ENCODE measurements at regions not wholly inside any gene's neighbourhood (a gene's known extent, or its start where the extent isn't known, plus 50 kb on each side); places are given as distances from the start of the nearest gene placed in this dataset.
"Not testable (repeated sequence)": the region's sequence is repeated elsewhere in the genome, so short reads cannot be mapped to it uniquely, and the experiment has no call there.

DNA sequence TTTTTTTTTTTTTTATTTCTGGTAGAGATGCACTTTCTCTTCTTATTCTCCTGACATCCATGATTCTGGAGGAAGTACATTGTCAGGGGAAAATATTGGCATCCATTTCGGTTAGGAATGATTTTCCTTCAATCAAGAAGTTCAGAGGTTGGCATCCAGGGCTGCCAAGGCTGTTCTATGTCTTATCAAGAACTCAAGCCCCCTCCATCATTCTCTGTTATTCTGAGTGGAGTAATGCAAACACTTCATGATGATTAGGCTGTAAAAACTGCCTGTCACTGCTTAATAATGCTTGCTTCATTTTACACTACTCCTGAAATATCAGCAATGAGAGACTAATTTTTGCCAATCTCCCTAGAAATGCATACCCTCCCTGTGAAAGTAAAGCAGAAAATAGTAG is 417.1 kb upstream of the NFIA start:
- DNase-seq (ENCODE audit: low spot score) = no peak

DNA sequence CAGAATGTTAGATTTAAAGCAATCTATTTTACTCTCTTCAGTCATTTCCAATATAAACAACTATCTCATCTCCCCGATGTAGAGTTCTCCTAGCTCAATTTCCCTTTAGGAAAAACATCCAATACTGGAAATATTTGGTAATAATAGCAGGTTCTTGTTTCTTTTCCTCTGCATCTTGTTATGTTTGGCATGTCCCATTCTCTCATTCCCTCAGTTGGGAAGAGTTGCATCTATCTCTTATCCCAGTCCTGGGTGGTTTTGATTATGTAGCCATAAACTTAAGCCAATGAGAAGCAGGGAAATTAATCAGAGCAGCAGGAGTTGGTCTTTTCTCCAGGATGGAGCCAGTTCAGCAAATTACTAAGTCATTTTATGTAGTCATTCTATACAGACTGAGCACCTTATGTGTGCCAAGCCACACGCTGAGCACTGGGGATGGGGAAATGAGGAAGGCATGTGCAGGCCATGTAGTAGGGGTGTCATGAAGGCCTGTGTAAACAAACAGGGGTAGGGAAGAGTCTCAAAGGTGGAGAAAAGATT is 418.2 kb upstream of the NFIA start:
- DNase-seq (ENCODE audit: low spot score) = no peak

DNA sequence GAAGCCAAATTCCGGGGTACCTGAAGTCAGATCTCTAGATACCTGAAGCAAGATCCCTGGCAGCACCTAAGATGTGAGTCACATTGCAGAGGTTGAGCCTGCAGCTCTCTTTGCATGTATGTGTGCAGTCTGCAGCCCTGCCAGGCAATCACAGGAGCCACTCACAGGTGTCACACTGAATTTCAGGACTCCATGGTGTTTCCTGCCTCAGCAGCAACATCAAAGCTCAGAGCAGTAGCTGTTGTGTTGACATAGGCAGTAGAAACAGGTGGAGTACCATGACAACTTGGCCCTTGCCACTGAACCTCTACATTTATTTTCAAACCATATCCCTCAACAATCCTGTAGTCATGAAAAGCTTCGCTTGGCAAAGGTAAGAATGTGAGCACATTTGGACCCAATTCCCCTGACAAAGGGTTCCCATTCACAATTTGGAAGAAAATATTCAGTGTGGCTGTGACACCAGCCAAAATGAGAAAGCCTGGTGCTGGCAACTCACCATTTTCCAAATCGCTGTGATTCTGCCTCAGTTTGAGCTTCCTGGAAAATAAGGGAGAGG is 419.8 kb upstream of the NFIA start:
- no peak for DNase-seq (ENCODE audit: low spot score)

GRCh38 chr1:60657926-60658325 is 424.4 kb upstream of the NFIA start:
- no peak for DNase-seq (ENCODE audit: low spot score)

- no peak for DNase-seq (ENCODE audit: low spot score)
These were observed 426.5 kb upstream of the NFIA start for GRCh38 chr1:60655679-60656355.

GRCh38 chr1:60640033-60640551 is 442.3 kb upstream of the NFIA start:
- not testable (repeated sequence) for DNase-seq (ENCODE audit: low spot score)

DNA sequence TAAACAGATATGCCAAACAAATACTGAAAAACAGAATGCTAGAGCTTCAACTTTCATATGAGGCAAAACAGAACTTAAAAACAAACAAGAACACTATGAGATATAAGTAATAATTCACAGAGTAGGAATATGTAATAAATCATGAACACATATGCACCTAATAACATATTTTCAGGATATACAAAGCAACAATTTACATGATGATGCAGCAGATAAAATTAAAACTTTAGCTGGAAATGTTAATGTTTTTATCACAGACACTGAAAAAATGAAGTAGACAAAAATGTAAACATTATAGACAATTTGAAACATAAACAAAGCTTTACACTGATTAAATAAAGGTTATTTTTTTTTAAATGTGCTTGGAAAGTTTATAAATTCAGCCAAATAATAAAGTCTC is 443.1 kb upstream of the NFIA start:
- no peak for DNase-seq (ENCODE audit: low spot score)

DNA sequence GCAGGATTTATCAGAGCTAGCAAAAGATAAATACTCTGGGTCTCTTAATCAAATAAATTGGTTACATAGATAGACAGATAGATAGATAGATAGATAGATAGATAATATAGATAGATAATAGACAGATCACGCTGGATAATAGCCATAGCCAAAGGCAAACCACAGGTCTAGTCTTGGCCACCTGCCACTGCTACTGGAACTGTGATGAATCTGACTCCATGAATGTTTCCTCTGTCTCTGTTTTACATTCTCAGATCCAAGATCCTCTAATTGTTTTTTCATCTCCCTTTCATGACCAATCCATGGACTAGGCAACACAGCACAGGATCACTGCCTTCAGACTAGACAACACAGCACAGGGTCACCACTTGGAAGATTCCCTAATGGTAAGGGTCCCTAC is 444.7 kb upstream of the NFIA start:
- no peak for DNase-seq (ENCODE audit: low spot score)

GRCh38 chr1:60636946-60637345 is 445.4 kb upstream of the NFIA start:
- no peak for DNase-seq (ENCODE audit: low spot score)

GRCh38 chr1:60634106-60634505 is 448.3 kb upstream of the NFIA start:
- DNase-seq (ENCODE audit: low spot score) = no peak

DNA sequence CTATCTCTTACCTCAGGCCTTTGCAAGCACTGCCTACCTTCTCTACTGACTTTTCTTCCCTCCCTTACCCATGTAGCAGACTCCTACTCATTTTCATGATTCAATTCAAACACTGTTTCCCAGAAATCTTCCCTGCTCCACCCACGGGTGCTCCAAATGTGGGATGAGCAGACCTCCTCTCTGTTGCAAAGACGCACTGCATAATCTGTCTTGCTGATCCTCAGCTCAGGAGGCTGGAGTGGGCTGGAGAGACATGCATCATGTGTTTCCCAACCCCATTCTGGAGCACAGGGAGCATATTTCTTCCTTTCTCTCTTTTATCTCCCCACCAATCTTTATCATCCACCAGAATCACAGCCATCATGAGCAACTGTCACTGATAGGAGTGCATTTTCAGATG is 459.9 kb upstream of the NFIA start:
- DNase-seq (ENCODE audit: low spot score) = no peak

GRCh38 chr1:60621368-60621851 is 461.0 kb upstream of the NFIA start:
- no peak for DNase-seq (ENCODE audit: low spot score)

DNA sequence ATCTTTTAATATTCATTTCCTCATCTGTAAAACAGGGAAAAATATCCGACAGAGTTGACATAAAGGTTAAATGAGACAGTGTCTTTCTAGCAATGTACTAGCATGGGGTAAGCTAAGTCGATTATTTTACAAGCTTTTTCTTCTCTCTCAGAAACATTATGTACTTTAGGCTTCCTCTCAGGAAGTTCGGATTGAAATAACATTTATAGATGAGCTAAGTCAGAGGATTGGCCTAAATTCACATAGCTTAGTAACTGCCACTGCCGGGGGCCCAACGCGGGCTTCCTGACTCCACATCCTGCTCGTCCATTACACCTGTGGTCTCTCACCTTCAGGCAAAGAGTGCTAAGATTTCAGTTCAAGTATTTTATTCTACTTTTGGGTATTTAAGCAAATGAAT is 462.3 kb upstream of the NFIA start:
- no peak for DNase-seq (ENCODE audit: low spot score)

DNA sequence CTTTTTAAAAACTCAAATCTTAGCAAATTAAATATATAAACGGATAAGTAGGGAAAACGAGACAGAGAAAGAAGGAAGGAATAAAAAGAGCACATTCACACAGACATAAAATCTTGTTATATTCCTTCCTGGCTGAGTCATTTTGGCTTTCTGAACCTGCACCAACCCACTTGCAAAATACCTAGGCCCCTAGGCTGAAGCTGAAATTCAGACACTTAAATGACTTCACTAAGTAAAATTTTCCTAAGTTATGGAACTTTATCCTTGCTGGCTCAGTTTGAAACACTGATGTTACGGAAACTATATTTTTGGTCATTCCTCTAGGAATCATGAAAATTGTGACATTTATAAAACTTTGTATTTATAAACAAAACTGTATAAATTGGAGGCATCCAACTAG is 462.8 kb upstream of the NFIA start:
- no peak for DNase-seq (ENCODE audit: low spot score)

GRCh38 chr1:60615666-60616065 is 466.7 kb upstream of the NFIA start:
- no peak for DNase-seq (ENCODE audit: low spot score)

DNA sequence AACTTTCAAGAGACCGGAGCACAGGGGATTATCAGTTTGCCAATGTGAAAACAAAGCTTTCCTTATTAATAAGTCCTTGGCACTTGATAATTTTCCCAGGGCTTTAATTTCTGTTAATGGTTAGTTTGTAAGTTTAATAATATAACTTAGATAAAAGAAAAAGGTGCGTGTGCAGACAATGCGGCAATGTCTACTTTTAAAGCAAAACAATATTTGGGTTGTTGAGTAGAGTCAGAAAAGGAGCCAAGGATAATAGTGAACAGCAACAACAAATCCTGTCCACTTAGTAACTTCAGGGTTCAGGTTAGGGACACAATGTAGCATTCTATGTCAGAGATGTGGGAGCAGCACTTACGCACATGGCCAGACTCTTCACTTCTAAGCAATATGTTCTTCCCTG is 469.6 kb upstream of the NFIA start:
- no peak for DNase-seq (ENCODE audit: low spot score)

DNA sequence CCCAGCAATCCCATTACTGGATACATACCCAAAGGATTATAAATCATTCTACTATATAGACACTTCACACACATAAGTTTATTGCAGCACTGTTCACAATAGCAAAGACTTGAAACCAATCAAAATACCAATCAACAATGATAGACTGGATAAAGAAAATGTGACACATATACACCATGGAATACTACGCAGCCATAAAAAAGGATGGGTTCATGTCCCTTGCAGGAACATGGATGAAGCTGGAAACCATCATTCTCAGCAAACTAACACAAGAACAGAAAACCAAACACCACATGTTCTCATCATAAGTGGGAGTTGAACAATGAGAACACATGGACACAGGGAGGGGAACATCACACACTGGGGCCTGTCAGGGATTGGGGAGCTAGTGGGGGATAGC is 475.4 kb upstream of the NFIA start:
- DNase-seq (ENCODE audit: low spot score) = not testable (repeated sequence)

DNA sequence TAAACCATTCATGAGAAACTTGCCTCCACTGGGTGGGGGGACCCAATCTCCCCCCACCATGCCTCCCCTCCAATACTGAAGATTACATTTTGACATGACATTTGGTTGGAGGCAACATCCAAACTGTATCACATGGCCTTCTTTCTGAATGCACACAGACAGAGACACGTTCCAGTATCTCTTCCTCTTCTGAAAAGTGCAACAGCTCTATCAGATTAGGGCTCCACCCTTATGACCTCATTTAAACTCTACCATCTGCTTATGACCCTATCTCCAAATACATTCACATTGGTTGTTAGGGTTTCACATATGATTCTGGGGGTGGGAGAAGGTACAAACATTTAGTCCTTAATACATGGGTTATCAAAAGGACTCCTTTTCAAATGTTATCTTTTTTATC is 481.8 kb upstream of the NFIA start:
- DNase-seq (ENCODE audit: low spot score) = no peak

- no peak for DNase-seq (ENCODE audit: low spot score)
These were observed 482.8 kb upstream of the NFIA start for GRCh38 chr1:60599574-60599973.

DNA sequence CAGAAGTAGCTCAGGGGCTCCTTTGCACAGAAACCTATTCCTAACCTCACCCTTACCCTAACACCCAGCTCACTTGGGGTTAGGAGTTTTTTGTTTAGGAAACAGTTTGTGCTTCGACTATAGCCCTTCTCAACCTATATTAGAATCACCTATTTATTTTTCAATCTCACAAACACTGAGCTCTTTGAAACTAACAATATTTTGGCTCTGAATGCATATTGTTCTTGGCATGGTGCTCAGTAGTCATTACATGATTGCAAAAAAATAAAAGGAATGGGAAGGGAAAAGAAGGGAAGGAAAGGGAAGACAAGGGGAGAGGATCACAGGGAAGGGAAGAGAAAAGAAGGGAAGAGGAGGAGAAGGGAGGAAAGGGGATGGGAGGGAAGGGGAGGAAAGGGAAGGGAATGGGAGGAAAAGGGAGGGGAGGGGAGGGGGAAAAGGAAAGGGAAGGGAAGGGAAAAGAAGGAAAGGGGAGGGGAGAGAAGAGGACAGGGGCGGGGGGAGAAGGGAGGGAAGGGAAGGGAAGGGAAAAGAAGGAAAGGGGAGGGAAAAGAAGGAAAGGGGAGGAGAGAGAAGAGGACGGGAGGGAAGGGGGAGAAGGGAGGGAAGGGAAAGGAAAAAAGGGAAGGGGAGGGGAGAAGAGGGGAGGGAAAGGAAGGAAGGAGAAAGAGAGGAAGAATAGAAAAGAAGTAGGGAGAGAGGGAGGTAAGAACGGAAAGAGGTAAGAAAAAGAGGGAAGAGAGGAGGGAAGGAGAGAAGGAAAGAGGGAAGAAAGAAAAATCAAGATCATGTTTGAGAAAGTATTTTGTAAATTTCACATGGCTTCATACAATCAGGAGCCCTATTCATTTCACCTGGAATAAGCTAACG is 484.1 kb upstream of the NFIA start:
- no peak for DNase-seq (ENCODE audit: low spot score)

DNA sequence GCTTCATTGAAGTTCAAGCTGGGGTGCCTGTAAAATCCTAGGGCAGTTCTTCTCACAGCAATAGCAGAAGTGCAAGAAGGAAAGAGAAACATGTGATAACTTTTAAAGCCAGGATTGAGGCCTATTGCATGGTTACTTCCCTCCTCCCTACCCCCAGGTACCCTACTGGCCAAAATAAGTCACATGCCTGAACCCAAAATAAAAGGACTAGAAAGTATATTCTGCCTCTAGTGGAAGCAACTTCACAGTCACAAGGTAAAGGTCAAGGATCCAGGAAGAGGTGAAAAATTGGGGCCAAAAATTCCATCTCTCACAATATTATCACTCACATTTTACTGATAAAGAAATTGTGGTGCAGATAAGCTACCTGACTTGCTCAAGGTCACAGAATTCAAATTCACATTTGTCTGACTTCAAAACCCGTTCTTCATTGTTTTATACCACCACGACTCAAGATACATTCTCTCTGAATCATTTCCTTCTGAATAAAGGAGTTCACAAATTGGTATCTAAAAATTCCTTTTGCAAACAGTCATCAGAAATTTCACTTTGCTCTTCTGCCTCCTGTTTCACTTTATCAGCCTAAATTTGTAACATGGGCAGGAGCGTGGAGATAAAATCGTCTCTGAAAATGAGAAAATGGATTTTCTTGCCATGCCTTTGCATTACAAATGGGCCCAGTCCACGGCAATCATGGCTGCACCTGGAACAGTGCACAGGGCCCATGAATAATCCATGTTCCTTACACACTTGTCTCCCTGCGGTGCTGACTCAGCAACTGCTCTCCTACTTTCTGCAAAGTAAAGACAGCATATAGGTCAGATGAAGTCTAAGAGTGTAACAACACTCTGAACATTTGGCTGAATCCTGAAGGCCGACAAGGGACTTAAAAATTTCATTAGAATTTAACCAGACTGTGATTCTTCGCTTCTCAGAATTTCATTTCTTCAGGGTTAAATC is 485.3 kb upstream of the NFIA start:
- no peak for DNase-seq (ENCODE audit: low spot score)

DNA sequence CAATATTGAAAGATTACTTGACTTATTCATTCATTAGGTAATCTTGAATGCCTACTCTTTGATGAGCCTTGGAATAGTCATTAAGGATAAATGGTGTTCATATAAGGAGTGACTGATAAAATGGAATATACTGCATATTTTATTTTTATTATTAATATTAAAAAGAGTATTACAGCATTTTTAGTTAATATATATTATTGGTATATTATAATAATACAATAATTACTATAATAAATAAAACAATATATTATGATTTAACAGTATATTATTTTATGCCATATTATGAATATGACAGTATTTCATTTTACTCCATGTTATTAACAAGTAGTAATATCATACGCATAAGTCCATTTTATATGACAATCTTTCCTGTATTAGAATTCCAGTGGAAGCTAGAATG is 490.8 kb upstream of the NFIA start:
- DNase-seq (ENCODE audit: low spot score) = no peak
